ENCODE measurements at regions not wholly inside any gene's neighbourhood (a gene's known extent, or its start where the extent isn't known, plus 50 kb on each side); places are given as distances from the start of the nearest gene placed in this dataset.
"Not testable (repeated sequence)": the region's sequence is repeated elsewhere in the genome, so short reads cannot be mapped to it uniquely, and the experiment has no call there.

- no peak for DNase-seq
Measured at GRCh38 chr15:57767481-57767880, 61.0 kb downstream of the POLR2M start.

GRCh38 chr15:57769266-57769665, 62.8 kb downstream of the POLR2M start:
- peak; percentile 86 for DNase-seq

GRCh38 chr15:57770495-57770894, 64.0 kb downstream of the POLR2M start:
- no peak for DNase-seq

DNA sequence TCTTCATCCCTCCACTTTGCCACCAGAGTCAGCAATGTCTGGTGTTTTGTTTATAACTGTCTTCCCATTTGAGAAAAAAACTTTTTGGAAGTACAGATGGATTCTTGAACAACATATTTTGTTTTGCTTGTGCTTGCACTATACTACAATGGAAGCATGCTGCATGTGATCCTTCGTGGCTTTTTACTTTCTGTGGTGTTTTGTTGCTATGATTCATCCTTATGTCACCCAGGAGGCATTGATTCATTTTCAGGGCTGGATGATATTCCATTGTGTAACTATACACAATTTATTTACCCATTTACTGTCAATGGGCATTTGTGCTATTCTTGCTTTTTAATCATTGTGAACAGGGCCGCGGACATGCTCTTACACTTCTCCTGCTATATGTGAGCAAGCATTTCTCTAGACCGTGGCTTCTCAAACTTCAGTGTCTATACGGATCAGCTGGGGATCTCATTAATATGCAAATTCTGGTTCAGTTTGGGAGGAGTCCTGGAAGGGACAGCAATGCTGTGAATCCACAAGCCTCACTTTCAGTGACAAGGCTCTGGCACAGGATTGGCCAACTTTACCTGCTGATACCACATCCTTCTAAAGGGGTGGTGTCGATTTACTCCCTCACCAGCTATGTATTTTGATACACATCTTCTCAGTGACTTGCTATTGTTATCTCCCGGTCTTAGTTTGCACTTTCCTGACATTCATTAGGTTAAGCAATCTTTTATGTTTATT, 65.9 kb downstream of the POLR2M start:
- DNase-seq: no peak

DNA sequence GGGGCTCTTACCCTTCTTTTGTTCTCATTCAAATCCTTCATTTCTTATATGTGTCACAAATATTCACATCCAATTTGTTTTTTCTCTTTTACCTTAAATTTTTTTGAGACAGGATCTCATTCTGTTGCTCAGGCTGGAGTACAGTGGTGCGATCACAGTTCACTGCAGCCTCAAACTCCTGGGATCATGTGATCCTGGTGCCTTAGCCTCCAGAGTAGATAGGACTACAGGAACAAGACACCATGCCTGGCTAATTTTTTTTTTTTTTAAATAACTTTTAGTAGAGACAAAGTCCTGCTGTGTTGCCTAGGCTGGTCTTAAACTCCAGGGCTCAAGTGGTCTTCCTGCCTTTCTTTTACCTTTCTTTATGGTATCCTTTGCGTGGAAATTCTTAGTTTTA, 66.5 kb downstream of the POLR2M start:
- no peak for DNase-seq

DNA sequence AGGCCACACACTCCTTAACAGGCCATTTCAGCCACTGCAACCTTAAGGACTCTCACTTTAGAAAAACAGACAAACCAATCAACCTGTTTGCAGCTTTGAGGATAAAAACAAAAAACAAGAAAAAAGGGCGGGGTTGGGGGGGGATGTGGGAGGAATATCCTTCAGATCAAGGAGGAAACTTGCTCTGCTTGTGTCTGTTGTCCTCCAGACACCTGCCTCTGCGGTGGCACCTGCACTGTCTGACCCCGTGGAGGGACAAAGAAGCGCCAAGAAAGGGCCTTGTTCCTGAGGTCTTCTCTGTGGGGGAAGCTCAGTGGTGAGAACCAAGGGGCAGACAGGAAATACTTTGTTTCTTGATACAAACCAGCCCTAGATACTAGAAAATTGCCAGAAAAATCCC, 70.5 kb downstream of the POLR2M start:
- no peak for DNase-seq

- DNase-seq: no peak
Measured at GRCh38 chr15:57780471-57780870, 74.0 kb downstream of the POLR2M start.

DNA sequence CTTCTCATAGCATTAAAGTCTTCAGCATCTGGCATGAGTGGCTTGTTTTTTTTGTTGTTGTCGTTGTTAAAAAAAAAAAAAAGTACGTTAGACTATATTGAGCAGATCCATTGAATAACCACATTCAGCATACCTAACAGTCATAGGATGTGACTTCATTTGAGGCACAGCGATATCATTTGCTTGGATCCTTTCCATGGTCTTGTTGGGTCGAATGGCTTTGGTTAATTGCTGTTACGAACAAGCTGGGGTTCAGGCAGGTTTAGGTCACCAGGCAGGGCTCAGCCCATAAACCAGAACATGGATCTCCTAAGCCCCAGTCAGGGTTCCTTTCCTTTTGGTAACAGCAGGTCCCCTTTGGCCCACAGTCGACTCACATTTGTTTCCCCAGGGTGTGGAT, 76.2 kb downstream of the POLR2M start:
- DNase-seq: no peak

DNA sequence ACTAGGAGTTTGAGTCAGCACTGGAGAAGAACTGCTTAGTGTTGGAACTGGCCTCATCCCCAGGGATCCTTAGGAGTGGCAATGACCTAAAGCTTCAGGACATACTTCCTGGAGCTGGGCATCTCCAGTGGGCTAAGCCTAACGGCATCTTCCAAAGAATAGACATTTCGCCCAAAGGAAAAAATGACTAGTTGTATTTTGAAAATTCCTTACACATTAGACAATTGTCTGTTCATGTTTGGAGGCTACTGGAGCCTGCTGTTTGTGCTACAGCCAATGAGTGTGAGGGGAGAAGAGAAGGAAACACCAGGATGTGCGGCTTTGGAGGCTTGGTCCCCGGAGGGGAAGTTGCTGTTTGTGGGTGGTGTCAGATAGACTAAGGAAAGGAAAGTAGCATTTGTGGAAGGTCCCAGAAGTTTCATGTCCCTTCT, 77.6 kb downstream of the POLR2M start:
- peak; percentile 70 for DNase-seq

DNA sequence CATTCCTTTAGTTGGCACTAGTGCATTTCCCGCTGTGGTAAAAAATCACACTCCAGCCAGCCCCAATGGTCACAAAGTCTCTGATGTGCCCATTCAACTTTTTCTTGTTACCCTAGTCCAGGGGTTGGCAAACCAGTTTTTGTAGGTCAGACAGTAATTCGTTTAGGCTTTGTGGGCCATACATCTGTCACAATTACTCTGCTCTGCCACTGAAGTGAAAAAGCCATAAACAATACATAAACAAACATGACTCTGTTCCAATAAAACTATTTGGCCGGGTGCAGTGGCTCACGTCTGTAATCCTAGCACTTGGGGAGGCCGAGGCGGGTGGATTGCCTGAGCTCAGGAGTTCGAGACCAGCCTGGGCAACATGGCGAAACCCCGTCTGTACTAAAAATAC, 78.5 kb downstream of the POLR2M start:
- DNase-seq: no peak

- no peak for DNase-seq
Measured at GRCh38 chr15:57785959-57786358, 79.4 kb downstream of the POLR2M start.

DNA sequence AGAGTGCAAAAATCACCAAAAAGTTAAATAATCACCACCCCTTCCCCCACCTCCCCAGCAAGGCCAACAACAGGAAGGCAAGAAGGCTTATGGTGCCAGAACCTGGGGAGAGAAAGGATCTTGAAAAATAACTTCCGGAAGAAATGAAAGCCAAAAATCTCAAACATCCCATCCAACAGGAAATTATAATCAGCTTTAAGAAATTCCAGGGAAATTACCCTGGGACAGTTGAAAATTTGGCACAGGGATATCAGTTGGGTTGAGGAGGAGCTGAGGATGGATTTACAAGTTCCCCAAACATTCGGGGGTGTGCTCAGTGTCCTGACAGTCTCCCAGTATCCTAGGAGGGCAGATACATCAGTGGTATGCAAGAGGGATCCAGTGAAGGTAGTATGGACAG, 82.7 kb downstream of the POLR2M start:
- DNase-seq: no peak

- no peak for DNase-seq
Measured at GRCh38 chr15:57792724-57793449, 86.4 kb downstream of the POLR2M start.

DNA sequence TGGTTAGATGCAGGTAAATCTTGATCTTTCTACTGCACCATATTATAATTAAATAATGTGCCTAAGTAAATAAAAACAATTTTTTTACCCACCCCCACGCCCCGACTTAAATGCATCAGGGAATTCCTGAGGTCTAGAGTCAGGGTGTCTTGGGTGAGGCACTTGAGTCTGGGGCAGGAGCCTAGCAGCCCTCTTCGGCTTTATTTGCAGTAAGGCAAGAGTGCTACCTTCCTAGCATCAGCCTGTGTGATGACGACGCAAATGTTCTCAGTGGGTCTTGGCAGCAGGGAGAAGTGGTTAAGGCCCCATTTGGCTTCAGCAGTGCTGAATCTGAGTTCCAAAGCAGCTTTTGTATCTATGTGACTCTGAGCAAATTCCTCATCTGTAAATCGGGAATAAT, 88.7 kb downstream of the POLR2M start:
- DNase-seq: no peak

DNA sequence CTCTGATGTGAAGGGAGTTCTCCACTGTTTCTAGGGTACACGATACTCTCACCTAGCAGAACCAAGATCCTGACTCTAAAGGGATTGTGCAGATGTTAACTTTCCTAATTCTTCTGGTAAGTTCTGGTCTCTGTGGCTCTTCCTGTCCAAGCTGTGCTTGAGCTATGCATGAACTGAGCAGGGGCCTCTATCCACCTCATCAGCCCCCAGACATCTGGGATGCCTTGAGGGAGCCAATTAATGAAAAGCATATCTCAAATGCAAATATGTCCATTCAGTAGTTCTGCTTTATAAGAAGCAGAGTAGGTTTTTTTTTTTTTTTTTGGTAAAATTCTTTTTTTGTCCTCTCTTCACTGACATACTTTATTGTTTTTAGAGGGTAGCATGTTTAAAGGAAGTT, 89.6 kb downstream of the POLR2M start:
- DNase-seq: no peak

DNA sequence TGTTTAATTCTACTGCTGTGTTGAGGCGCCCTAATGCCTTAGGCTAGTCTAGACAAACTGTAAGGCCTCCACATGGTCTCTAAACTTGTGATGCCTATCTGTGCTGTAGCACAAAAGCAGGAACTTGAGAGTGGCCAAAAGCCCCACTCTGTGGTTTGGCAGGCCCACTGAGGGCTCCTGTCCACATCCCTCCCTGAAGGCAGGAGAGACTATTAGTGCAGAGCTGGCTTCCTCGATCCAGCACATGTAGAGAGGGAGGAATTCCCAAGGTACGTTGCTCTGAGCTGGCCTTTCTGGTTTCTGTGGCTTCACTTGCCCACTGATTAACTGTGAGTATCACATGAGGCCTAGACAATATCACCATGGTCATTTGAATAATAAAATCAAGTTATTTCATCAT, 90.6 kb downstream of the POLR2M start:
- DNase-seq: peak; percentile 51

DNA sequence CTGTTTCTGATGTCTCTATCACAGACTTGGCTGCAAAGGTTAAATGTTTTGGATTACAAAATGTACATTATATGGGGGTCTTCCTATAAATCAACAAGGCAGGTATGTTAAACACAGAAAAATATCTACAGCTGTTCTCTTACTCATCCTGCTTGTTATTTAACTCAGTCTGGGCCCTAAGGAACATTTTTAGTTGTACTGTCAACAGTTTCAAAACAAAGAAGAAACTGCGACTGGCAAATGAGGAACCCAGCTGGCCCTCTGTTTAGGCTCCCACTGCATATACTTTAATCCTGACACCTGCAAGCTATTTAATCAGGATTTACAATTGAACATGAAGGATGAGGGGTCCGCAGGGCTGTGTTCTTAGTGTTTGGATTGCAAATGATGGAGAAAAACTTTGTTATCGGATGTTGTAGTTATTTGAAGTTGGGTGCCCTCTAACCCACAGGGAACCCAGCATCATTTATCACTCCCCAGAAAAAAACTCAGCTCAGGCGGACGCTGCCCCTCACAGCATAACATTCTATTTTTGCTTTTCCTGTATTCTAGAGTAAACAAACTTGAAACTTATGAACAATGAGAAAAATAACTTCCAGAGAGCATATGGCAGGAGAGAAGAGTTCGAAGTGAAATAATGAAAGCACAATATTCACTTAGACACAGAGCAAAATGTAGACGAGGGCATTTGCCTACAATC, 91.2 kb downstream of the POLR2M start:
- DNase-seq: no peak

GRCh38 chr15:57806003-57806402, 99.5 kb downstream of the POLR2M start:
- no peak for DNase-seq

DNA sequence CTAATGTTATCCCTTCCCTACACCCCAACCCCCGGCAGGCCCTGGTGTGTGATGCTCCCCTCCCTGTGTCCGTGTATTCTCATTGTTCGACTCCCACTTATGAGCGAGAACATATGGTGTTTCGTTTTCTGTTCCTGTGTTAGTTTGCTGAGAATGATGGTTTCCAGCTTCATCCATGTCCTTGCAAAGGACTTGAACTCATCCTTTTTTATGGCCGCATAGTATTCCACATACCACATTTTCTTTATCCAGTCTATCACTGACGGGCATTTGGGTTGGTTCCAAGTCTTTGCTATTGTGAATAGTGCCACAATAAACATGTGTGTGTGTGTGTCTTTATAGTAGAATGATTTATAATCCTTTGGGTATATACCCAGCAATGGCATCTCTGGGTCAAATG, 102.8 kb downstream of the POLR2M start:
- DNase-seq: not testable (repeated sequence)

DNA sequence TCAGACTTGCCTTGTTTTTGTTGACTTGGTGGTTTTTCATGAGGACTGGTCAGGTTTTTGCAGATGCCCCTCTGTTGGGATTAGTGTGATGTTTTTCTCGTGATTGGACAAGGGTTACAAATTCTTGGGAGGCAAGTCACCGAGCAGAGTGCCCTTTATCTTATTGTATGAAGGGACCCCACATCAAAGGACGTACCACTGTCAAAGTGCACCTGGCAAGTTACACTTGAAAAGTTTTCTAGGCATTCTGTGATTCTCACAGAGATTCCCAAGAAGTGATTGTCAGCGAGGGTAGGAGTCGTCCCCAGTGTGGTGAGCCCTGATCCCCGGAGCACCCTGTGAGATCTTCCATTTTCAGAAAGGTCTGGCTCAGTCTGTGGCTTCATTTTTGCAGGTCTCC, 110.1 kb downstream of the POLR2M start:
- no peak for DNase-seq

GRCh38 chr15:57819646-57820045, 113.1 kb downstream of the POLR2M start:
- DNase-seq: no peak

GRCh38 chr15:57820119-57820518, 113.6 kb downstream of the POLR2M start:
- DNase-seq: no peak

GRCh38 chr15:57821826-57822225, 115.3 kb downstream of the POLR2M start:
- DNase-seq: no peak

- DNase-seq: no peak
Measured at GRCh38 chr15:57823325-57823882, 116.9 kb downstream of the POLR2M start.
